Uterus (tissue), 3 donors: ENCODE measurements at regions not wholly inside any gene's neighbourhood (a gene's known extent, or its start where the extent isn't known, plus 50 kb on each side); places are given as distances from the start of the nearest gene placed in this dataset.
"Not testable (repeated sequence)": the region's sequence is repeated elsewhere in the genome, so short reads cannot be mapped to it uniquely, and the experiment has no call there.

Source experiments
- DNase-seq, 2 donors: peaks; one replicate each; pipeline ENCODE4 v3.0.0-alpha.2; 2019 to 2020
- H3K27ac ChIP-seq, 2 donors: fragments of 200-600 bp; sonication (generic); 1 replicate in 1 of 2; 2 replicates in 1 of 2; pipeline ENCODE4 v1.5.1; 2016 to 2018
- H3K27me3 ChIP-seq, 2 donors: fragments of 200-600 bp; sonication (generic); one replicate each; pipeline ENCODE4 v1.5.1; 2018 to 2019; ENCODE audit warnings: control low read depth in 1 of 2
- H3K36me3 ChIP-seq, 2 donors: fragments of 200-600 bp; sonication (generic); one replicate each; pipeline ENCODE4 v1.5.1; 2019; ENCODE audit warnings: control low read depth in 1 of 2
- H3K4me1 ChIP-seq, 2 donors: fragments of 200-600 bp; sonication (generic); one replicate each; pipeline ENCODE4 v1.5.1; 2018 to 2019; ENCODE audit warnings: control low read depth in 1 of 2
- H3K4me3 ChIP-seq, 2 donors: fragments of 200-600 bp; sonication (generic); 1 replicate in 1 of 2; 2 replicates in 1 of 2; pipeline ENCODE4 v1.5.1; 2018 to 2019; ENCODE audit warnings: mild to moderate bottlenecking in 1 of 2
- H3K9me3 ChIP-seq, 2 donors: fragments of 200-600 bp; sonication (generic); one replicate each; pipeline ENCODE4 v1.5.1; 2019; ENCODE audit warnings: control low read depth in 1 of 2
- POLR2A ChIP-seq, 2 donors: fragments of 450-650 bp; IDR thresholded peaks; one replicate each; pipeline ENCODE4 v1.6.1; 2016; ENCODE audit warnings: antibody characterized with exemption in 2 of 2, mild to moderate bottlenecking in 1 of 2, moderate library complexity in 1 of 2
- intact Hi-C: fragments of 100-400 bp; cut with DNase I; formaldehyde crosslinking; loops from one replicate; pipeline ENCODE4 v1.15.1; 2023; ENCODE audit warnings: low total_unique reads
- TF ChIP-seq, protein P1 (sequence below), 4 experiments: fragments of 200-600 bp in 2 of 4; fragments of 450-650 bp in 2 of 4; sonication (generic) in 2 of 4; IDR thresholded peaks; one replicate each; pipeline ENCODE4 v1.5.1; 2016 to 2019; ENCODE audit warnings: antibody characterized with exemption in 4 of 4, mild to moderate bottlenecking in 2 of 4, moderate library complexity in 1 of 4
- donor health status: DM: yes; HTN: yes; CAD: no.

DNA sequence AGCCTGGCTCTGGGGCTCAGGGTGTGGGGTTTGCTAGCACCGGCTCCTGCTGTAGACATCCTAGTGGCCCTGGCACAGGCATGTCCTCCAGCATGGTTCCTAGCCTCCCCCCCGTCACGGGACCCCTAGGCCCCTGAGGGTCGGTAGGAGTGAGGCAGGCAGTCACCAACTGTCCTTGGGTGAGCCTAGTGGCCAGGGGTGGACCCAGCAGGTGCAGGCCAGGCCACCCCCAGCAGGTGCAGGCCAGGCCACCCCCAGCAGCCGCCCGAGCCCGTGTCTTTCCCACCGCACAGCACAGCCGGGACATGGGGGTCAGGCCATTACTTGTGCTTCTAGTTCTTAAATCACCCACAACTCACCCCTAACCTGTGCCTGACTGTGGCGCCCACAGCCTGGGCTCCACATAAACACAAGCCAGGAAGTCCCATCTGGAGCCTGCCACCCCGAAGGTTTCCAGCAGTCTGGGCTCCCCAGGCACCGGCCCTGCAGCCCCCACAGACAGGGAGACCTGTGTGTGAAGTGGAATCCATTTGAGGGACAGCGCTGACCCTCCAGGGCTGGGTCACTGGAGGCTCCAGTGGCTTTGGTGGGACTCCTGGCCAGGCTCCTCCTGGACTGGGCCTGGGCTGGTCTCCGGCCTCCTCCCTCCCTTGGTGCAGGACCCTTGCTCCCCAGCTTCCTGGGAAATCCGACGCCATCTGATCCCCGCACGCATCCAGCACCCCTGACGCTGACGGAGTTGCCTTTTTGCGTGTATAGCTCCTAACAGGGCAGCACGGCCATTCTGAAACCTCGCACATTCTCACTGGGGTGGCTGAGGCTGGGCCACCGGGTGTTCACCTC lies 114.1 kb upstream of the LPCAT1 start:
- intact Hi-C loops, result no loop called here
- Histone ChIP-seq H3K27ac (no peak overlapping the region), H3K4me1 (no peaks in the 10 kb centered on the region), H3K9me3 (no peaks in the 10 kb centered on the region), H3K36me3 (no peaks in the 10 kb centered on the region), H3K4me3 (no peak overlapping the region), H3K27me3 (peaks cover 0 to 5% of the 10 kb centered on the region in 2 donors)
- TF ChIP-seq, protein P1, sequence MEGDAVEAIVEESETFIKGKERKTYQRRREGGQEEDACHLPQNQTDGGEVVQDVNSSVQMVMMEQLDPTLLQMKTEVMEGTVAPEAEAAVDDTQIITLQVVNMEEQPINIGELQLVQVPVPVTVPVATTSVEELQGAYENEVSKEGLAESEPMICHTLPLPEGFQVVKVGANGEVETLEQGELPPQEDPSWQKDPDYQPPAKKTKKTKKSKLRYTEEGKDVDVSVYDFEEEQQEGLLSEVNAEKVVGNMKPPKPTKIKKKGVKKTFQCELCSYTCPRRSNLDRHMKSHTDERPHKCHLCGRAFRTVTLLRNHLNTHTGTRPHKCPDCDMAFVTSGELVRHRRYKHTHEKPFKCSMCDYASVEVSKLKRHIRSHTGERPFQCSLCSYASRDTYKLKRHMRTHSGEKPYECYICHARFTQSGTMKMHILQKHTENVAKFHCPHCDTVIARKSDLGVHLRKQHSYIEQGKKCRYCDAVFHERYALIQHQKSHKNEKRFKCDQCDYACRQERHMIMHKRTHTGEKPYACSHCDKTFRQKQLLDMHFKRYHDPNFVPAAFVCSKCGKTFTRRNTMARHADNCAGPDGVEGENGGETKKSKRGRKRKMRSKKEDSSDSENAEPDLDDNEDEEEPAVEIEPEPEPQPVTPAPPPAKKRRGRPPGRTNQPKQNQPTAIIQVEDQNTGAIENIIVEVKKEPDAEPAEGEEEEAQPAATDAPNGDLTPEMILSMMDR (IDR thresholded peaks at IDR 0.05), result no peak
- TF ChIP-seq POLR2A (IDR thresholded peaks at IDR 0.05), result no peak
- peak in 1 of 2 donors; percentile 6 for DNase-seq

DNA sequence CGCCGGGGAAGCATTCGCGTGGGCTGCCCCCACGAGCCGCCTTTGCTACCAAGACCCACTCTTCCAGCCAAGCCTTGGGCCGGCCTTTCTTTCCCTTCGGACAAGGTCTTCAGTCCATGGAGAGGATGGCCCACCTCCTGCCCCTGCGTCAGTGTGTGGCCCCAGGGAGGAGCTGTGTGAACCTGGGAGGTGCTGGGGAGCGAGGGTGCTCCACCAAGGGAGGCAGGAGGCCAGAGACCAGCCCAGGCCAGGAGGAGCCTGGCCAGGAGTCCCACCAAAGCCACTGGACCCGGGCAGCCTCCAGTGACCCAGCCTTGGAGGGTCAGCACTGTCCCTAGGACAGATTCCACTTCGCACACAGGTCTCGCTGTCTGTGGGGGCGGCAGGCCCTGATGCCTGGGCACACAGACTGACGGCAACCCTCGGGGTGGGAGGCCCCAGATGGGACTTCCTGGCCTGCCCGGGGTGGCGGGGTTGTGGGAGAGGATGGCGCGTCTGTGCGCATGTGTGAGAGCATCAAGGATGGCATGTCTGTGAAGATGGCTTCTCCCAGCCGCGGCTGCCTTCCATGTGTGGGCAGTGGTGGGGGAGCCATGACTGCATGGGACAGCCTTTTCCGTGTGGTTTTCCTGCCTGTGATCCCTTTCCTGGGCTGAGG lies 113.3 kb upstream of the LPCAT1 start:
- no peaks in the 10 kb centered on the region for H3K9me3 ChIP-seq
- intact Hi-C loops, result no loop called here
- DNase-seq, result peak in 1 of 2 donors; percentile 11
- H3K36me3 ChIP-seq, result no peaks in the 10 kb centered on the region
- no peaks in the 10 kb centered on the region for H3K27me3 ChIP-seq
- H3K27ac ChIP-seq, result no peak overlapping the region
- no peaks in the 10 kb centered on the region for H3K4me1 ChIP-seq
- H3K4me3 ChIP-seq, result no peak overlapping the region
- no peak for TF ChIP-seq POLR2A (IDR thresholded peaks at IDR 0.05)
- TF ChIP-seq, protein P1 (IDR thresholded peaks at IDR 0.05), result no peak

DNA sequence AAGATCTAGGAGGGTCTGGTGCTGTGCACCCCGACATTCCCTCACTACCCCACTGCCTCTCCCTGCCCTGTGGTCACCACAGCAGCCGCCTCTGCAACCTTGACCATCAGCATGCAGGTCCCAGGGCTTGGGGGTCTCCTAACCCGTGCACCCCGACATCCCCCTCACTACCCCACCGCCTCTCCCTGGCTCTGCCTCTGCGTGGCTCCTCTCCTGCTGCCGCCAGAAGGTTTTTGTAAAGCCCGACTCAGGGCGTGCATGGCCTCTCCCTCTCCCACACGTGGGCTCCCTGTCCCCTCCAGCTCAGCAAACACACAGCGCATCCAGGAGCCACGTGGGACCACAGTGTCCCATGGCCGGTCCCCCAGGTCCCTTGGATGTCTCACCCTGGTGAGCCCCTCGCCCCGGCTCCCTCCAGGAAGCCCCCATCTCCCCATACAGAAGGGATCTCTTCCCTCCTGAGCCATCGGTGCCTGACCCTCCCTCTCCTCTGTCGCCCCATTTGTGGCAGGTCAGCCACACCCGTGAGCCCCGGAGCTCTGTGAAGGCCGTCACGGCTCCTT lies 112.5 kb upstream of the LPCAT1 start:
- H3K27ac ChIP-seq, H3K4me3 ChIP-seq, intact Hi-C loops, H3K9me3 ChIP-seq, DNase-seq, H3K4me1 ChIP-seq, H3K27me3 ChIP-seq, H3K36me3 ChIP-seq: not testable (repeated sequence)

DNA sequence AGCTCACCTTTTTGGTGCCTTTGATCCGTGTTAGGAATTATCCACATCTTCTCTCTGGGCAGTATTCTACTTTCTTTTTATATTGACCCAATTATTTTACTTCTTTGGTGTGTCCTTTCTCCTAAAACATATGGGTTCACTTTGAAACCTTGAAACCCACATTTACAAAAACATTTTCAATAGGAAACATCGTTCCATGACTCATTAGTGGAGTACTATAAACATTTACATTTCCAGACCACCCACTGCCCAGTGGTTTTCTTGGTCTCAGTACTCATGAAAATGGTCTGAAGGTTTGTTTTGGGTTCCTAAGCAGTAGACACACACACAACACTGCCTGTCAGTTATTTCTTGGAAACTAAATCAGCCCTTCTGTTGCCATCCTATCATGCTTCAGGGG lies 111.7 kb upstream of the LPCAT1 start:
- H3K27ac ChIP-seq, H3K9me3 ChIP-seq, H3K4me1 ChIP-seq, H3K36me3 ChIP-seq, H3K4me3 ChIP-seq, intact Hi-C loops, H3K27me3 ChIP-seq, DNase-seq: not testable (repeated sequence)

DNA sequence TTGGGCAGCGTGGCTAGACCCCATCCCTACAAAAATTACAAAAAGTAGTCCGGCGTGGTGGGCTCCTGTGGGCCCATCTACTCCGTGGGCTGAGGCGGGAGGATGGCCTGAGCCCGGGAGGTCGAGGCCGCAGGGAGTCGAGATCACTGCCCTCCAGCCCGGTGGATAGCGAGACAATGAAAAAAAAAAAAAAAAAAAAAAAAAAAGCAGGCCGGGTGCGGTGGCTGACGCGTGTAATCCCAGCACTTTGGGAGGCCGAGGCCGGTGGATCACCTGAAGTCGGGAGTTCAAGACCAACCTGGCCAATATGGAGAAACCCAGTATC lies 110.5 kb upstream of the LPCAT1 start:
- intact Hi-C loops, result no loop called here
- Histone ChIP-seq H3K4me1 (no peaks in the 10 kb centered on the region), H3K9me3 (no peaks in the 10 kb centered on the region), H3K27me3 (no peaks in the 10 kb centered on the region), H3K4me3 (peak overlapping the region; percentile 72 to 96), H3K27ac (peak overlapping the region; percentile 68 to 93), H3K36me3 (no peaks in the 10 kb centered on the region)
- DNase-seq, result no peak
- TF ChIP-seq POLR2A (IDR thresholded peaks at IDR 0.05), result no peak
- TF ChIP-seq, protein P1 (IDR thresholded peaks at IDR 0.05), result no peak
